GM12878 (cell line): ENCODE measurements at regions not wholly inside any gene's neighbourhood (a gene's known extent, or its start where the extent isn't known, plus 50 kb on each side); places are given as distances from the start of the nearest gene placed in this dataset.

ENCODE experiments used
- ATAC-seq: fragments of 200-7000 bp; cut with Tn5 transposase; 3 replicates; pipeline ENCODE4 v1.9.1; 2020; ENCODE audit warnings: mild to moderate bottlenecking, moderate library complexity
- BruUV-seq: library from RNA; stranded (reverse); fragments of 400-500 nt; replicated peaks from 2 replicates; lab custom pipeline; 2021; lab: Mats Ljungman, UMichigan
- CTCF ChIA-PET: fragments of 300-600 bp; sonication (Branson Sonifier 250); formaldehyde crosslinking; extraction: SDS; loops from one replicate; lab custom pipeline; 2021; ENCODE audit warnings: inconsistent platforms; lab: Yijun Ruan, JAX
- POLR2A ChIA-PET: fragments of 350-600 bp; formaldehyde crosslinking; extraction: SDS; loops from one replicate; lab custom pipeline; 2021; ENCODE audit warnings: inconsistent platforms; lab: Charles Lee
- RAD21 ChIA-PET: fragments of 300-600 bp; sonication (Branson Sonifier 250); formaldehyde crosslinking; loops from one replicate; lab custom pipeline; 2023; ENCODE audit warnings: antibody characterized with exemption; ENCODE audit not compliant: unreplicated experiment; lab: Charles Lee
- SMC1A ChIA-PET: fragments of 300-600 bp; sonication (Branson Sonifier 250); formaldehyde crosslinking; loops from one replicate; lab custom pipeline; 2023; ENCODE audit not compliant: unreplicated experiment, uncharacterized antibody; lab: Charles Lee
- DNase-seq: peaks from one replicate; pipeline ENCODE4 v3.0.0-alpha.2; 2011; ENCODE audit warnings: low read depth, low spot score
- FAIRE-seq: peaks from 3 replicates; lab custom pipeline; 2011; peaks lifted over from hg19 to GRCh38; lab: Jason Lieb, UNC
- H2AFZ ChIP-seq: 2 replicates; pipeline ENCODE4 v1.6.0; 2011; ENCODE audit warnings: low read depth, low read length, control low read depth; ENCODE audit not compliant: control insufficient read depth
- H3K27ac ChIP-seq: 2 replicates; pipeline ENCODE4 v1.5.1; 2011; ENCODE audit warnings: control low read depth; ENCODE audit not compliant: control insufficient read depth, insufficient read depth
- H3K27me3 ChIP-seq, 2 experiments: replicated peaks in 1 of 2; 2 replicates each; pipeline versions ENCODE4 v1.6.0 to v1.6.1; 2011; ENCODE audit warnings: low read length in 1 of 2; ENCODE audit not compliant: control insufficient read depth in 2 of 2, insufficient read depth in 2 of 2
- H3K36me3 ChIP-seq, 2 experiments: 2 replicates each; pipeline ENCODE4 v1.5.1; 2011; ENCODE audit warnings: low read length in 1 of 2; ENCODE audit not compliant: control insufficient read depth in 2 of 2, insufficient read depth in 2 of 2
- H3K4me1 ChIP-seq: 2 replicates; pipeline ENCODE4 v1.6.1; 2011; ENCODE audit warnings: mild to moderate bottlenecking, low read length, moderate library complexity, mixed read lengths; ENCODE audit not compliant: control insufficient read depth, insufficient read depth
- H3K4me2 ChIP-seq: 2 replicates; pipeline ENCODE4 v1.6.0; 2011; ENCODE audit warnings: control low read depth; ENCODE audit not compliant: control insufficient read depth, insufficient read depth
- H3K4me3 ChIP-seq: fragments of 200-600 bp; sonication (generic); 2 replicates; pipeline ENCODE4 v1.5.1; 2016
- H3K79me2 ChIP-seq: 2 replicates; pipeline ENCODE4 v1.6.0; 2011; ENCODE audit warnings: low read length; ENCODE audit not compliant: control insufficient read depth, insufficient read depth
- H3K9ac ChIP-seq: 2 replicates; pipeline ENCODE4 v1.8.0; 2011; ENCODE audit warnings: low read length, control low read depth, mixed read lengths; ENCODE audit not compliant: control insufficient read depth, insufficient read depth
- H3K9me3 ChIP-seq: replicated peaks from 3 replicates; pipeline ENCODE4 v1.5.1; 2011; ENCODE audit warnings: mild to moderate bottlenecking, low read length; ENCODE audit not compliant: control insufficient read depth, insufficient read depth
- H4K20me1 ChIP-seq: 2 replicates; pipeline ENCODE4 v1.6.0; 2011; ENCODE audit not compliant: control insufficient read depth, insufficient read depth
- E2F8 ChIP-seq: fragments of 450-650 bp; IDR thresholded peaks from 2 replicates; pipeline ENCODE4 v1.6.1; 2018; ENCODE audit warnings: mild to moderate bottlenecking, low read depth, moderate library complexity; ENCODE audit not compliant: partially characterized antibody
- EZH2 ChIP-seq: IDR thresholded peaks from 2 replicates; pipeline ENCODE4 v1.6.1; 2012; ENCODE audit warnings: low read depth, mild to moderate bottlenecking, control low read depth, inconsistent platforms, low read length, borderline replicate concordance; ENCODE audit not compliant: control insufficient read depth
- MTA3 ChIP-seq: IDR thresholded peaks from 2 replicates; pipeline ENCODE4 v1.6.1; 2012; ENCODE audit warnings: low read length, inconsistent platforms, borderline replicate concordance
- SIN3A ChIP-seq: IDR thresholded peaks from 2 replicates; pipeline ENCODE4 v1.6.1; 2012; ENCODE audit warnings: low read depth, low read length, improper control_type of control experiment
- WGBS: methylation state at CpG from one replicate; pipeline ENCODE4 v1.1.6; 2016; ENCODE audit warnings: low lambda C conversion rate; ENCODE audit not compliant: insufficient replicate concordance, insufficient coverage; ENCODE audit errors: missing lambda C conversion rate; 5-methylcytosine and 5-hydroxymethylcytosine counted together
- in situ Hi-C: fragments of 300-500 bp; cut with MboI; formaldehyde crosslinking; loops from 9 replicates; pipeline ENCODE4 v1.14.3; 2018; ENCODE audit warnings: mixed read lengths
- intact Hi-C: fragments of 100-400 bp; cut with micrococcal nuclease; formaldehyde crosslinking; loops from one replicate; pipeline ENCODE4 v1.14.2; 2022; ENCODE audit not compliant: unreplicated experiment

- ATAC-seq: no peak
- ChIA-PET POLR2A (no interaction called here), CTCF (no interaction called here), SMC1A (no interaction called here), RAD21 (no interaction called here)
- no peak overlapping the region for H3K4me2 ChIP-seq
- no peak overlapping the region for H3K4me3 ChIP-seq
- H3K36me3 ChIP-seq: no peaks in the 10 kb centered on the region
- H4K20me1 ChIP-seq: no peaks in the 10 kb centered on the region
- intact Hi-C loops (loop anchor here (10.0 kb wide), 1 partner anchor 1255 kb away; no protein-coding TSS in a partner anchor), in situ Hi-C loops (no loop called here)
- 42% methylated on average over 6 of the region's 6 CpGs for WGBS
- no peak for DNase-seq
- H3K27me3 ChIP-seq: no peaks in the 10 kb centered on the region
- no peaks in the 10 kb centered on the region; the same call in 2 of the 3 replicates for H3K9me3 ChIP-seq
- BruUV-seq: no TSS peak
- H3K4me1 ChIP-seq: no peaks in the 10 kb centered on the region
- no peak overlapping the region for H2AFZ ChIP-seq
- no peaks in the 10 kb centered on the region for H3K79me2 ChIP-seq
- no peak overlapping the region for H3K9ac ChIP-seq
- no peak overlapping the region for H3K27ac ChIP-seq
- FAIRE-seq: no peak
- TF ChIP-seq EZH2 (no peak), E2F8 (no peak), MTA3 (no peak), SIN3A (no peak)
Measured at GRCh38 chr10:3399756-3400155, 227.2 kb upstream of the PITRM1 start.
